OCI-LY1 (cell line): ENCODE measurements at regions not wholly inside any gene's neighbourhood (a gene's known extent, or its start where the extent isn't known, plus 50 kb on each side); places are given as distances from the start of the nearest gene placed in this dataset.

Experiments used
- H2AFZ ChIP-seq: fragments of 200-600 bp; sonication (generic), shearing (Covaris generic); 2 replicates; pipeline ENCODE4 v1.6.0; 2014; ENCODE audit warnings: antibody characterized with exemption, mild to moderate bottlenecking, low read length
- H3F3A ChIP-seq: fragments of 200-600 bp; sonication (generic), shearing (Covaris generic); 2 replicates; pipeline ENCODE4 v1.6.0; 2014; ENCODE audit warnings: mild to moderate bottlenecking, antibody characterized with exemption, low read length, moderate library complexity; ENCODE audit not compliant: insufficient read depth
- H3K27ac ChIP-seq: fragments of 200-600 bp; sonication (generic); 2 replicates; pipeline ENCODE4 v1.5.1; 2014; ENCODE audit warnings: low read length, mixed run types, mild to moderate bottlenecking, low read depth; ENCODE audit not compliant: poor library complexity, severe bottlenecking
- H3K27me3 ChIP-seq: fragments of 200-600 bp; sonication (generic); 2 replicates; pipeline ENCODE4 v1.6.0; 2014; ENCODE audit warnings: antibody characterized with exemption, mild to moderate bottlenecking, low read length, moderate library complexity; ENCODE audit not compliant: insufficient read depth
- H3K36me3 ChIP-seq: fragments of 200-600 bp; sonication (generic); 2 replicates; pipeline ENCODE4 v1.6.1; 2014; ENCODE audit warnings: mild to moderate bottlenecking, antibody characterized with exemption, low read length, moderate library complexity, mixed read lengths; ENCODE audit not compliant: insufficient read depth
- H3K4me1 ChIP-seq: fragments of 200-600 bp; sonication (generic); 2 replicates; pipeline ENCODE4 v1.5.1; 2014; ENCODE audit warnings: mild to moderate bottlenecking, low read length, moderate library complexity; ENCODE audit not compliant: insufficient read depth, severe bottlenecking
- H3K4me2 ChIP-seq: fragments of 200-600 bp; sonication (generic), shearing (Covaris generic); 2 replicates; pipeline ENCODE4 v1.6.1; 2014; ENCODE audit warnings: low read length
- H3K4me3 ChIP-seq: fragments of 200-600 bp; sonication (generic); 2 replicates; pipeline ENCODE4 v1.5.1; 2014; ENCODE audit warnings: low read length, low read depth, mild to moderate bottlenecking, mixed read lengths; ENCODE audit not compliant: poor library complexity, severe bottlenecking
- H3K79me2 ChIP-seq: fragments of 200-600 bp; shearing (Covaris generic); 2 replicates; pipeline ENCODE4 v1.6.1; 2016; ENCODE audit warnings: mixed run types, low read length, mixed read lengths; ENCODE audit not compliant: insufficient read depth
- H3K9ac ChIP-seq: fragments of 200-600 bp; sonication (generic), shearing (Covaris generic); 2 replicates; pipeline ENCODE4 v1.6.1; 2014; ENCODE audit warnings: mild to moderate bottlenecking, low read length, mixed read lengths
- H3K9me2 ChIP-seq: fragments of 200-600 bp; sonication (generic), shearing (Covaris generic); 2 replicates; pipeline ENCODE4 v1.6.1; 2014; ENCODE audit warnings: low read depth, mild to moderate bottlenecking, low read length, mixed read lengths
- H3K9me3 ChIP-seq: fragments of 200-600 bp; shearing (Covaris generic); 2 replicates; pipeline ENCODE4 v1.6.1; 2014; ENCODE audit warnings: low read length, mixed read lengths
- H4K20me1 ChIP-seq: fragments of 200-600 bp; sonication (generic), shearing (Covaris generic); 2 replicates; pipeline ENCODE4 v1.6.0; 2016; ENCODE audit warnings: mild to moderate bottlenecking, low read length; ENCODE audit not compliant: insufficient read depth
- EZH2 ChIP-seq: fragments of 200-600 bp; sonication (generic), shearing (Covaris generic); IDR thresholded peaks from 2 replicates; pipeline ENCODE4 v1.8.0; 2017; ENCODE audit warnings: borderline replicate concordance, mixed run types, mild to moderate bottlenecking, antibody characterized with exemption, low read length, moderate library complexity, mixed read lengths
- TF ChIP-seq, protein P1 (sequence below): fragments of 200-600 bp; sonication (generic), shearing (Covaris generic); IDR thresholded peaks from 2 replicates; pipeline ENCODE4 v1.5.1; 2017; ENCODE audit warnings: mild to moderate bottlenecking, antibody characterized with exemption, low read length, moderate library complexity, mixed read lengths

DNA sequence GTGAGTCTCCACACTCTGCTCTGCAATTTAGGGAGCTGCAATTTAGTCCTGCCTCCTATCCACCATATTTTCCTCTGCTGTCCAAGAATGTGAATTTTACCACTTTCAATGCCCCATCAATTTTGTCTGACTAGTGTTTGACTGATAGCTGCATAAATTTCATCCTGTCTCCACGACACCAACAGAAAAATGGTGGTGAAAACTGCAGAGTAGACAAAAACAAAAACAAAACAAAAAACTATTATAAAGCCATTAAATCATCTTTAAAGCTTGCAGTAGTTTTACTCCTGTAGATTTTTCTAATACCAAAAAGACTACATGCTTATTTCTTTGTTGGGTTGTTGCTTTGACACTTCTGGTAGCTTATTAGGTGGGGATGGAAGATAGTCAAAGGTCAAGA lies 322.0 kb downstream of the PAX1 start:
- no peak for TF ChIP-seq EZH2
- TF ChIP-seq, protein P1, sequence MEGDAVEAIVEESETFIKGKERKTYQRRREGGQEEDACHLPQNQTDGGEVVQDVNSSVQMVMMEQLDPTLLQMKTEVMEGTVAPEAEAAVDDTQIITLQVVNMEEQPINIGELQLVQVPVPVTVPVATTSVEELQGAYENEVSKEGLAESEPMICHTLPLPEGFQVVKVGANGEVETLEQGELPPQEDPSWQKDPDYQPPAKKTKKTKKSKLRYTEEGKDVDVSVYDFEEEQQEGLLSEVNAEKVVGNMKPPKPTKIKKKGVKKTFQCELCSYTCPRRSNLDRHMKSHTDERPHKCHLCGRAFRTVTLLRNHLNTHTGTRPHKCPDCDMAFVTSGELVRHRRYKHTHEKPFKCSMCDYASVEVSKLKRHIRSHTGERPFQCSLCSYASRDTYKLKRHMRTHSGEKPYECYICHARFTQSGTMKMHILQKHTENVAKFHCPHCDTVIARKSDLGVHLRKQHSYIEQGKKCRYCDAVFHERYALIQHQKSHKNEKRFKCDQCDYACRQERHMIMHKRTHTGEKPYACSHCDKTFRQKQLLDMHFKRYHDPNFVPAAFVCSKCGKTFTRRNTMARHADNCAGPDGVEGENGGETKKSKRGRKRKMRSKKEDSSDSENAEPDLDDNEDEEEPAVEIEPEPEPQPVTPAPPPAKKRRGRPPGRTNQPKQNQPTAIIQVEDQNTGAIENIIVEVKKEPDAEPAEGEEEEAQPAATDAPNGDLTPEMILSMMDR, result no peak
- H3K79me2 ChIP-seq, result no peaks in the 10 kb centered on the region
- no peaks in the 10 kb centered on the region for H4K20me1 ChIP-seq
- no peak overlapping the region for H3K4me2 ChIP-seq
- no peaks in the 10 kb centered on the region for H3F3A ChIP-seq
- no peaks in the 10 kb centered on the region for H3K36me3 ChIP-seq
- H3K27me3 ChIP-seq, result no peaks in the 10 kb centered on the region
- H3K4me1 ChIP-seq, result no peaks in the 10 kb centered on the region
- H3K9me2 ChIP-seq, result no peaks in the 10 kb centered on the region
- no peak overlapping the region for H3K4me3 ChIP-seq
- no peak overlapping the region for H3K27ac ChIP-seq
- no peak overlapping the region for H3K9ac ChIP-seq
- no peaks in the 10 kb centered on the region for H3K9me3 ChIP-seq
- H2AFZ ChIP-seq, result no peak overlapping the region

DNA sequence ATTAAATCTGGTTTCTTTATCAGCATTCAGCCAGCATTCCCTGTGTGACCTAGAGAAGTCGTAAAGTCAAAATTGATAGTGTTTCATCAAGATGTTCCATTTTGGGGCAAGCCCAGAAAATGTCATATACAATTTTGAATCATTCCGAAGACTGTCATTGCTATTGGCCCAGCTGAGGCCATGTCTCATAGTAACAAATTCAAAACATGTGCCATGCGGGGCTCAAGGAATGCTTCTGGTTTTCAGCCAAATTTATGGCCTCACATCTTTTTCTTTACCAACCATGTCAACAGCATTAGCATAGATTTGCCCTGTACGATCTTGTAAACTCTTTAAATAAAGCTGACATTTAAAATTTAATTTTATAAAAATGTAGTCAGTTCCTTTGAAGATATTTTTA lies 314.7 kb downstream of the PAX1 start:
- TF ChIP-seq, protein P1, result no peak
- no peak for TF ChIP-seq EZH2
- Histone ChIP-seq H4K20me1 (no peaks in the 10 kb centered on the region), H3F3A (no peaks in the 10 kb centered on the region), H3K79me2 (no peaks in the 10 kb centered on the region), H3K9ac (no peak overlapping the region), H3K9me2 (no peaks in the 10 kb centered on the region), H3K9me3 (no peaks in the 10 kb centered on the region), H2AFZ (no peak overlapping the region), H3K4me1 (no peaks in the 10 kb centered on the region), H3K27ac (no peak overlapping the region), H3K36me3 (no peaks in the 10 kb centered on the region), H3K4me3 (no peak overlapping the region), H3K4me2 (no peak overlapping the region), H3K27me3 (no peaks in the 10 kb centered on the region)

DNA sequence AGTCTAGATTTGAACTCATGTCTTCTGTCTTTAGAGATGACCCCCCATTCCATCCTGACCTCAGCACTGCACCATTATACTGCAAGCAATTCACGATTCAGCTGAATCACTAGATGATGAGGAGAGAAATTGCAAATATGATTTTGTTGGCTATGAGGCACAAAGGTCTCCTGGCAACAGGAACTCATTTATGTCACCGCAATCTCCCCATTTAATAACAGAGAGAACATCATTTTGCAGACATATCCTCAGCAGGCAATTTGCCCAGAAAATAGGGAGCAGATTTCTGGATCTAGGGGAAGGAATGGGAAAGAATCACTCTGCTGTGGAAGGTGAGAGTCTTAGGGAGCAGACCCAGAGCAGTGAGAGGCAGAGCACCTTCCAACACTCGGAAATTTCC lies 303.0 kb downstream of the PAX1 start:
- no peak overlapping the region for H3K4me2 ChIP-seq
- H3K36me3 ChIP-seq, result no peaks in the 10 kb centered on the region
- no peak overlapping the region for H3K9ac ChIP-seq
- H3K9me2 ChIP-seq, result no peaks in the 10 kb centered on the region
- H4K20me1 ChIP-seq, result no peaks in the 10 kb centered on the region
- no peak overlapping the region for H3K27ac ChIP-seq
- no peaks in the 10 kb centered on the region for H3F3A ChIP-seq
- no peaks in the 10 kb centered on the region for H3K27me3 ChIP-seq
- H3K4me3 ChIP-seq, result no peak overlapping the region
- H3K9me3 ChIP-seq, result no peaks in the 10 kb centered on the region
- no peak overlapping the region for H2AFZ ChIP-seq
- TF ChIP-seq EZH2, result no peak
- TF ChIP-seq, protein P1, result no peak
- no peaks in the 10 kb centered on the region for H3K79me2 ChIP-seq
- H3K4me1 ChIP-seq, result no peaks in the 10 kb centered on the region
